Renal pelvis (tissue), 1 donor: ENCODE measurements at regions not wholly inside any gene's neighbourhood (a gene's known extent, or its start where the extent isn't known, plus 50 kb on each side); places are given as distances from the start of the nearest gene placed in this dataset.

Source experiments
- DNase-seq: peaks from one replicate; pipeline ENCODE4 v3.0.0-alpha.2; 2013

DNA sequence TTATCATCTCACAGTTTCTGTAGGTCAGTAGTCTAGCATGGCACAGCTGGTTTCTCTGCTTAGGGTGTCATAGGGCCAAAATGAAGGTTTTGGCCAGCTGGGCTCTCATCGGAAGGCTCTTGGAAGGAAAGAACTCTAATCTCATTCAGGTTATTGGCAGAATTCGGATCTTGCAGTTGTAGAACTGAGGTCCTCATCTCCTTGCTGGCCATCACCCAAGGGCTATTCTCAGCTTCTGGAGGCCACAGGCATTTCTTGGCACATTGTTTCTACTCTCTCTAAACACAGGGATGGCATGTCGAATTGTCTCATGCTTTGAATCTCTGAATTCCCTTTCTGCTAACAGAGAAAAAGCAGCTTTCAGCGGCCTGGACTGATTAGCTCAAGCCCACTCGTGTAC lies 258.0 kb upstream of the SMARCA2 start:
- DNase-seq: no peak

DNA sequence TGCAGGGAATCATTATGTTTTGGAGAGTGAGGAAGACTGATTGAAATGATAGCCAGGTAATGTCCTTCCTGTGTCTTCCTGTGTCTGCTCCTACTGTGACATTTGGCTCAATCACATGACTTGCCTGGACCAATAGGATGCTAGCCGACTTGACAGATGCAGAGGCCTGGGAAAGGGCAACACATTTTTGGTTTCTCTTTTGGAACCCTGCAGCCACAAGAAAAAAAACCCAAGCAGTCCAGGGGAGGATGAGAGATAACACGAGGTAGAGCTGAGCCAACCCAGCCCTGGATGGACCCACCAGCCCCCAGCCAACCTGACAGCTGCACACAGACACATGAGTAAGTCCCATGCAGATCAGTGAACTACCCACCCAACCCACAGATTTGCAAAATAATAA lies 256.1 kb upstream of the SMARCA2 start:
- no peak for DNase-seq

DNA sequence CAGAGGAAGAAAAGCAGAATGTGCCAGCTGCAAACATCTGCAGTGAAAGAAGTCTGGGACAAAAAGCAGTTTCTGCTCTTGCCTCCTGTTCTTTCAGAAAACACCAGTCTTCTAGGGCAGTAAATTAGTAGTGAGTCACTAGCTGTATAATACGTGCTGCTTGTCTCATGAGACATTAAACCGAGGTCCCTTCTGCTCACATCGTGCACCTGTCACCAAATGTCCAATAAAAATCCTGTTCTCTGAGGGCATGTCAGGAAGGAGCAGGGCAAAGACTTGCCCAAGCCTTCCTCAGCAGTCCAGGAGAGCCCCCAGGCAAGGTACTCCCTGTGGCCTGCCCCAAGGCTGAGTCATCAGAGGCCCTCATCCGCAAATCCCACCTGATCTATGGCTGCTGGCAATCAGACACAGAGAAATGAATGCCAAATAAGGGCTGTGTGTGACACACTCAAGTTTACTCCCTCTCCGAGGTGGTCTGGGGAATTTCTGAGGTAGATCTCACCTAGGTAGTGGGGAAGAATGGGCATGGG lies 255.3 kb upstream of the SMARCA2 start:
- no peak for DNase-seq

DNA sequence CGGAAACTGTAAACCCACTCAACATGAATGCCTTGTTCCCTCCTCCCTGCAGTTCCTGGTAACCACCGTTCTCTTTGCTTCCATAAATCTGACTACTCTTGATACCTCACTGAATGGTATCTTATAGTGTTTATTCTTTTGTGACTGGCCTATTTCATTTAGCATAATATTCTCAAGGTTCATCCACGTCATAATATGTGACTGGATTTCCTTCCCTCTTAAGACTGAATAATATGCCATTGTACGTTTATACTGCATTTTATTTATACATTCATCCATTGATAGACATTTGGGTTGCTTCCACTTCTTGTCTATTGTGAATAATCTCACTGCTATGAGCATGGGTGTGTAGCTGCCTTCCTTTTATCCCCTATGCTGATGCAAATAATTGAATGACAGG lies 253.3 kb upstream of the SMARCA2 start:
- DNase-seq: no peak

DNA sequence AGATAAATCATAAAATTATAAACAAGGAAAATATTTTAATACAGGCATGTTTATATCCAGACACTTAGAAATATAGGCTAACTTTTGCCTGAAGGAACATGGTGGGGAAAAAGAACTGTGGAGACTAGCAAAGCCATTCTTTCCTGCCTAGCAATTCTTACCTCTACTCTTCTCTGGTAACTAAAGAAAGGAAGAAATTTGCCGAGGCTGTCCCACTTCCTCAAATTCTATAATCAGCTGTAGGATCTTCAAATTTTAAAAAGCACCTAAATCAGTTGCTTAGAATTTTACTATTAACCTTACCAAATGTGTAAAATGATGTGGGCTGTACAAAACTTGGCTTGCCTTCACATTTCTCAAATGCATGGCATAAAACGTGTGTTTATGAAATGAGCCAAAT lies 249.1 kb upstream of the SMARCA2 start:
- no peak for DNase-seq

DNA sequence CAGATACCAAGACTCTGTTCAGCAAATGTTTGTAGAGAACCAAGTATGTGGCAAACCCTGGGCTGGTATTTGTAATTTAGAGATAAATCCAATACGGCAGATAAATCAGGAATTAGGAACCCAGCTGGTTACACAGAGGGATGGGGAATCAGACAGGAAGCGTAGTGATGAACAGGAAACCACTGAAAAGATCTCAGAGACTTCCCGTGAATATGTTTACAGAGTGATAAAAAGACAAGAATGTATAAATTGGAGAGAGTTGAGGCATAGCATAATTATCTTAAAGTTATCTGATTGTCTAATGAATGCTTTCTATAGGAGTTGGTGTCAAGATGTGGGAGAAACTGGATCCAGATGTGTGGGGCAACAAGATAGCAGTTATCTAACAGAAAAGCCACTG lies 246.6 kb upstream of the SMARCA2 start:
- no peak for DNase-seq

DNA sequence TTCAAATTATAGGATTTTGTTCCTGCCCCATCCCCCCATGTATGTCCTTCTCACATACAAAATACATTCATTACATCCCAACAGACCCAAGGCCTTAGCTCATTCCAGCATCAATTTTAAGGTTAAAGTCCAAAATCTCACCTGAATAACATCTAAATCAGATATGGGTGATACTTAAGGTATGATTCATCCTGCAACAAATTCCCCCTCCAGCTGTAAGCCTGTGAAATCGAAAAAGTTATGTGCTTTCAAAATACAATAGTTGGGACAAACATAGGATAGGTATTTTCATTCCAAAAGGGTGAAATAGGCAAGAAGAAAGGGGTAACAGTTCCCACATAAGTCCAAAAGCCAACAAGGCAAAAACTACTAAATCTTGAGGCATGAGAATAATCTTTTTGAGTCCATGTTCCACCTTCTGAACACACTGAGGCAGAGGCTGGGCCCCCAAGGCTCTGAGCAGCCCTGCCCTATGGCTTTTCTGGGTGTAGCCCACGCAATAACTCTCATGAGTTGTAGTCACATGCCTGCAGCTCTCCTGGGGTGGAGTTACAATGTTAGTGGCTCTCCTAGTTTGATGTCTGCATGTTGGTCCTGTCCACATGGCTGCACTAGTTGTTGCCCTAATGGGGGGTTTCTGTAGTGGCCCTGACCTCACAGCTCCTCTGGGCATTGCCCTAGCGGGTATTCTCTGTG lies 243.9 kb upstream of the SMARCA2 start:
- DNase-seq: no peak

DNA sequence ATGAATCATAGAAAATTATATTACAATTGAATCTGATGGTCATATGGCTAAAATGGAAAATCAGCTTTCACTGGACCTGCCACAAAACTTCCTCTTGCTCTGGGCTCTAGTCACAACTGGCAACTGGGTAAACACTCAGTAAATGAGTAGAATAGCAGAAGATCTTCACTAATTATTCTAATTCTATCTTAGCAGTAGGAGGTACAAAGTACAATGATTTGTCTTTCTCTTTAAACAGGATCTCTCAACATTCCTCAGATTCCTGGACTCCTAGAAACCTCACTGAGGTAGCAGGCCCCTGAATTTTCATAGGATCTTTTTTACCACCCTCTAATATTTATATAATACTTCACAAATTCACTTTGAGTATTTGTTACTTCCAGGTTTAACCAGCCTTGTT lies 239.9 kb upstream of the SMARCA2 start:
- DNase-seq: no peak

DNA sequence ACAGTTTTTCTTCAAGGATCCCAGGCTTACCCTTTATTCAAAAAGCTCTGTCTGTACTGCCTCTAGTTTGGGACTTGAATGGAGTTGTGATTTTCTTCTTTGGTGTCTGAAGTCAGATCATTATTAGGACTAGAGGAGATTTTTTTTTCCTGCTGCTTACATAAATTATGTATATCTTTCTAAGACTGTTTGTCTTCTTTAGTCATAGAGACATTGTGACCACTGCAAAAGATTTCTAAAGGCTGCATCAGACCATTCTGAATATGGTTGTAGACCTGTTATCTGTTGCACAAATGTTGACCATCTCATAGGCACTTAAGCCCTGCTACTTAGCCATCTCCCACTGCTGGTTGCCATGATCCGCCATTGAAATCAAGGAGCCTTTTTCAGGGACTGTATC lies 238.5 kb upstream of the SMARCA2 start:
- DNase-seq: no peak

DNA sequence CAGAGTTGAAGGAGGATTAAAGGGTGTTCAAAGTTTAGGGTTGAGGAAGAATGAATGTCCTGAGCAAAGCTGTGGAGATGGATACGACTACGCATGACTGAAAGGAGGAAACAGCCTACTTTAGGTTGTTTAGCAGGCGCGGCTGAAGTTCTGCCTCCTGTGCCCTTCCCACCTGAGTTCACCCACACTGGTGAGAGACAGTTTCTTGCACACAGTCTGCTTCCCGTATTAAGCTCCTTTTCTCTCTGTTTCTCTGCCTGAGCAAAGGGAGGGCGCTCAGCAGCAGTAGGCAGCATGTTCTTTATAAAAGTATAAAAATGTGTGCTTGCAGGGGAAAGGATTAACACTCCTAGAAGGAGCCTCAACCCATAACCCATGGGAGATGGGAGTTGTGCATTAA lies 224.0 kb upstream of the SMARCA2 start:
- DNase-seq: no peak

DNA sequence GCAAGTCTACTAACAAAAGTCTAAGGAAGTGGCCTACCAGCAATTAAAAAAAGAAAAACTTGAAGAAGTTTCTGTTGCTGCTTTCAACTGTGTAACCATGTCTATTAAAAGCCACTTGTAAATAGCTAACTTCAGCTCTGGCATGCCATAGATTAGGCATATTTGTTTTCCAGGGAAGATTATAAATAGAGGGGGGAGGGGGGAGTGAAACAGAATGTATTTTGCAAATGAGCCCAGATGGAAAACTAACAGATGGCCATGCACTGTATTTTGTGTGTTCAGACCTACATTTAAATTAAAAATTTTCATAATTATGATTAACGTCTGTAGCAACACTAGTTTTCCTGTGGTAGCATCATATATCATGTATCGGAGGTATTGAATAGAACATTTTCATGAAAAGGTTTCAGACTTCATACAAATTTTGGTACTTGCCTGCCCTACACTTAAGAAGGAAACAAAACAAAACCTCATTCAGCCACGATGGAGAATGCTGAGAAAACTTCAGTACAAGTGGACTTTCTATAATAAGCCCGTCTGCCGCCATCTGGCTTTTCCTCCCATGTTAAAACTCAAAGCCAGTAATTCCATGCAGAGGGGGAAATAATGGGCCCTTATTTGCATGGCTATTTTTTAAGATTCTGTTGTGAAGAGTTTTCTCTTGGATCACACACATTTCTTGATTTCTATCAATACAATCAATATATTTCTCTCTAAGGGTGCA lies 220.4 kb upstream of the SMARCA2 start:
- DNase-seq: no peak

DNA sequence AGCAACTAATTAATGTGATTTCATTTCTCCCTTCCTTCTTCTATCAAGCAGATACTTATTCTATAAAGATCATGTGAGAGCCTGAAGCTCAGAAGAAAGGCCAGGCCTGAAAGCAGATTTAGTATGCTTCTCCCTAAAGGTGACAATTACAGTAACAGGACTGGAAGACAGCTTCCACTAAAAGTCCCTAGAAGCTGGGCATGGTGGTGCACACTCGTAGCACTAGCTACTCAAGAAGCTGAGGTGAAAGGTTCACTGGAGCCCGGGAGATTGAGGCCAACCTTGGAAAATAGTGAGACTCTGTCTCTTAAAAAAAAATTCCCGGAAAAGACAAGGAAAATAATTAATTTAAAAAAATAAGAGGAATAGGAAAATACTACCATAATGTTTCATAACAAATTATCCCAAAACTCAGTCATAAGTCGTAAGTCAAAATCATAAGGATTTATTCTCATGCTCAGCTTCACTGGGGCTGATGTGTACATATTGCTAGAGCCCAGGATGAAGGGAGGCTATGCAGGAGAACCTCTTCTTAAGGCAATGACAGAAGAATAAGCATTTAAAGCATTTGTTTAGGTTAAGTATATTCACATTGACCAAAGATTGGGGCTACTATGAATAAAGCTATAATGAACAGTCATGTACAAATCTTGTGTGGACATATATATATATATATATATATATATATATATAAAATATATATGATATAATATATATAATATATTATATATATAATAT lies 210.8 kb upstream of the SMARCA2 start:
- no peak for DNase-seq

DNA sequence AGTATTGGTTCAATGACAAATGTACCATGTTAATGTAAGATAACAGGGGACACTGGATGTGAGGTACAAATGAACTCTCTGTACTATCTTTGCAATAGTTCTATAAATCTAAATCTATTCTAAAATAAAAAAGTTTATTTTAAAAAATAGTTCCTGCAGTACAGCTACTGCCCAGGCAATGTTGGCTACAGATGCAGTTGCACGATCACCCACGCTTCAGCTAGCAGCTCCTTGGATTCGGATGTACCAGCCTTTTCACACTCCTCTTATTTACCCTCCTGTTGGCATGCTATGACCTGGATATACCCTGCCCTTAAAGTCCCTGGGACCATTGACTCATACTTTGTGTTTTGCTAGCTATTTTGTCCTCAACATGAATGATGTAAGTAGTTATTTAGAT lies 185.4 kb upstream of the SMARCA2 start:
- no peak for DNase-seq

DNA sequence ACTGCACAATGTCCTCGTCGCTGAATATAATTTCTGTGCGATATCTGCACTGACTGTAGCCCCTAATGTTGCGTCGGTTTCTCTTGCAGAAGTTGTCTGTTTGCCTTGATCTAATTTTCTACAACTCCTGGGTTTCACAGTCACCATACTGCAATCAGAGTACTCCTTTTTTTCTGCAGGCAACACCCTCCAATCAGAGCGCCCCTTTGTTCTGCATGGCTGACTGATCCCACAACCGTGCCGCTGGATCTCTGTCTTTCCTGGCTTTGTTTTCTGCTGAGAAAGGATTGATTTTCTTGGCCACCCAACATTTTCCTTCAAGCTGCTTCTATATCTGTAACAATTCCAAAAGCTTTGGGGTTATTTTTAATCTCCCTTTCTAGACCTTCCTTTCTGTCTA lies 182.2 kb upstream of the SMARCA2 start:
- DNase-seq: no peak

DNA sequence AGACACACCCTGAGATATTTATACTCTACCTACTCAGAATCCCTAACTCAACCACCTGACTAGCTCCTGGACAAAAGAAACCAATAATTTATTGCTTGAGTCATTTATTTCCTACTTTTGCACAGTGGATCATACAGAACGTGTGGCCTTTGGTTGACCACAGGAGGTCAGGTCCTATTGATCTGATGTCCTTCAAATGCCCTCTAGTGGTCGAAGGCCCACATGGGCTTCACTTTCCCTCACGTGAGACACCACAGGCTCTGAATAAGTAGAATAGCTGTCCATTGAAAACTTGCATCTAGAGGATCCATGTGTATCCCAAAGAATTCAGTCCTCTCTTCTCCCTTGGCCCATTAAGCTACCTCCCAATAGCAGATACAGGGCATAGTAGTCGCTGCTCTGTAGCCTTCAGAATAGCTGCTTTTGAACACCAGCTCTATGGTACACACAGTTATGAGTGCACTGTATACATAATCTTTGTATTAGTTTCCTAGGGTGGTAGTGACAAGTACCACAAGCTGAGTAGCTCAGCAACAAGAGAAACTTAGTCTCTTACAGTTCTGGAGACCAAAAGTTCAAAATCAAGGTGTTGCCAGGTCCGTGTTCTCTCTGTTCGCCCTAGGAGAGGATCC lies 177.6 kb upstream of the SMARCA2 start:
- DNase-seq: peak; percentile 33

DNA sequence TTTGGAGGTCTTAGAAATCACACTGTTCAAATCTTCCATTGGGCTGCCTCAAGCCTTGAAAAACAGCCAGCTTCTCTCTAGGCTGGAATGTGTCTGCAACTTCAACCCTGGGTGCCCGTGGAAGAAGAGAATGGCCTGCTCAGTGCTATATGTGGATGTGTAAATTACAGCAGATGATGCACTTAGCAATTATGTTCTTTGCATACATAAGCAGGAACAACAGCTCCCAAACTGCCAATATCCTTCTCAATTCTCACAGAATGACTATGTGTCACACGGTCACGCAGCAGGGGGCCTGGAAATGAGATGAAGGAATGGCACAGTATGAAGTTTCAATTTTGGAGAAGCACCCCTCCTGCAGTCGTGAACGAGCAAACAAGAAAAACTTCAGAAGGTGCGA lies 175.2 kb upstream of the SMARCA2 start:
- DNase-seq: no peak

DNA sequence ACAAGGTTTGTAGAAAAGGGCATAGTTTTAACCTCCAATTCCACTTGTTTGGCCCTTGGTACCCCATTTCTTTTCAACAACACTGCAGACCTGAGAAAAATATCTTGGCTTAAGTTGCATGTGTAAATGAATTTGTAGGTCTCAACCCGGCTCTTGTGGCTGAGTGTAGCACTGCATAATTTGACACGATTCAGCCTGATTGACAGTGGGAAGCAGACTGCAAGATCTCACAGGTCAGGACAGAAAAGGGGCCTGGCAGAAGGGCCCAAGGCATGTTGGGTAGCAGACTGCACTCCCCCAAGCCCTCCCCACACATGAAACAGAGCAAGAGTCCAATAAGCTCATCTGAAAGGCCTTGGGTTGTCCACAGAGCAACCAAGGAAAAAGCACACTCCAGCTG lies 169.7 kb upstream of the SMARCA2 start:
- no peak for DNase-seq

DNA sequence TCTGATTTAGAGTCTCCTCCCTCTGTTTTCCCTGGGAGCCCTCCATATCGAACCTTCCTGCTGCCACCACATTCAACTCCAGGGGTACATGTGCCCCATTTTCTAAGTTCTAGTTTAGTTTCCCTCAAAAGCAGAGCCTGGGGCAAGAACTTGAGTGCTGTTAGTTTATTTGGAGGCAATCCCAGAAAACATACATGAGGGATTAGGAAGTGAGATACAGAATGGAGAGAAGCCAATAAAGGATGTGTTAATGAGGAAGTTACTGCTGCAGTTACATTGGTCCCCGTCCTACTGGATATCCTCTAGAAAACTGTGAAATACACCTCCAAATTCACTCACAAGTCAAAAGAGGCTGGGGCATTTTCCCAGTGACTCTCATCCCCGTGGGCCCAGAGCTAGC lies 159.4 kb upstream of the SMARCA2 start:
- no peak for DNase-seq

DNA sequence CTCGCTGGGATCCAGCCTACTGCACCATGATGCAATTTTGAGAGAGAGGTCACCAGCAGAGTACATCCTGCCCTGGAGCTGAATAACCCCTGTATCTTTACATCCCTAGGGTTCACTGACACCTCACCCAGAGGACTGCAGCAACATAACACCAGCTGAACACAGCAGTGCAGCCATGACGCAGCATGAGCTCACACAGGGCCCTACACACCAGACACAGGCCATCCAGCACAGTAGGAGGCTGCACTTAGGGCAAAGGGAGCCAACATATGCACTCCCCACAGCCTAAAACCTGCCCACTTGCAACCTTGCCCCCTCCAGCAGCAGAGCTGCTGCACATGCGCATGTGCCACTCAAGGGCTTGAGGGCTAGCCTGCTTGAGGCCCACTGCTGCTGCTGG lies 157.3 kb upstream of the SMARCA2 start:
- no peak for DNase-seq

DNA sequence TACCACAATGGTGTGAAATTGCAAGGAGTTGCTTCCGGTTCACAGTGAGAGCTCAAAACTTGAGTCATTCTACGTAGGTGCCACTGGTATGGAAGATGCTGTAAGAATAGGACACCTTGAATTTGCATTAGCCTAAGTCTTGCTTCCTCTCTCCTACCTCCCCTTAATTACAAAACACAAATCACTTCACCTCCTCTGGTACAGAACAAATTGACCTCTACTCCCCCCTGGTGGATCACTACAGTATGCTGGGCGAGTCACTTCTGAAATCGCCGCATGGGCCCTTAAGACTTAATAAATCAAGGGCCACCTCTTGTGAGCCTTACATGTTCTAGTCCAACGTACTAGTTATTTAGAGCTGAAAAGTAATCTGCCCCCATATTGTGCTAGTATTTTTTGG lies 145.3 kb upstream of the SMARCA2 start:
- DNase-seq: peak; percentile 37

DNA sequence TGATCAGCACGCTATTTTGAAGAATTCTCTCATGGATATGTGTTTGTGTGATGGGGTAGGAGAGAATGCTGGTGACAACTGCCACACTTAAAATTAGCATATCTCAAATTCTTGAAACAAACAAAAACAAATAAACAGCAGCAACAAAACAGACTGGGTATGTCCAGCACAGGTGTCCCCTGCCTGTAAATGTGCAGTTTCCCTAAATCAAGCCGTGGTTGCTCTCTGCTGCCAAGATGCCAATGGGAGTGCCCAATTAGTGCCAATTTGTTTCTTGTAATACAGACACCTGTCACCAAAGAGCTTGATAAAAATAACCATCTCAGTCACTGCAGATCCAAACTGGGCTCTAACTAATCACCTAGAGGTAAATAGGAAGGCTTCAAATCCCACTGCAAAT lies 144.2 kb upstream of the SMARCA2 start:
- no peak for DNase-seq

DNA sequence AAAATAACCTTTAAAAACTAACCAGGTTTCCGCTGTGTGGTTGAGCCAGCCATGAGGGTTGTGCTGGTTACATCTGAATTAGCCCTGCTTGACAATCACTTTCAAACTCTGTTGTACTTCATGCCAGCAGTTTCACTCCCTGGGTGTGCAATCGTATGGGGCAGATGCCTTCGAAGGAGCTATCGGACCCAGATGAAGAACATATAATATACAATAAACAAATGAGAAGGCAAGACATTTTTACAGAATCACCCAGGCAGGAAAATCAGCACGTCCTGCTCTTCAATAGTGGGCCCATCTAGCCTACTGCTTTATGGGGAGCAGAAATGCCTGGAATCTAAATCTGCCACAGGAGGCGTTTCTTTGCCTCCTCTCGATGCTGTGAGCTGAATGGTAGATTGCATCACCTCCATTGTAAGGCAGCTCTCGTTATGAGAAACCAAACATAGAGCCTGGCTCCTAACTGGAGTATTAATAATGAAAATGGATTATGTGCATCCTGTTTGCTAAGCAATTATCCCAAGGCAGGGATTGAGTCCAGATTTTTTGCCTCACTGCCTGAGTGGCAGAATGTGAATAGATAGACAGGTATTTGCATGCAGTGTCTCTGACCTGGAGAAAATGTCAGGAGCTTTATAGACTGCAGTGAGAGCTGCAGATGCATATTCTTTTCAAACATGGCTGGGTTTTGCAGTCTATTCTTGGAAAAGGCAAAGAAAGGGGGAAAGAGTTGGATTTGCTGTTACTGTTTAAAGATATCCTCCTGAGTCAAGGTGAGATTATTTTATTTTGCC lies 143.3 kb upstream of the SMARCA2 start:
- DNase-seq: no peak
